HCT116 (cell line): ENCODE measurements at regions not wholly inside any gene's neighbourhood (a gene's known extent, or its start where the extent isn't known, plus 50 kb on each side); places are given as distances from the start of the nearest gene placed in this dataset.

Experiments used
- ATAC-seq: fragments of 200-7000 bp; cut with Tn5 transposase; 2 replicates; pipeline ENCODE4 v1.9.1; 2020; ENCODE audit warnings: mild to moderate bottlenecking, moderate library complexity
- BruUV-seq: library from RNA; stranded (reverse); fragments of 400-500 nt; replicated peaks from 2 replicates; lab custom pipeline; 2021; lab: Mats Ljungman, UMichigan
- CTCF ChIA-PET: fragments of 300-600 bp; sonication (Branson Sonifier 250); formaldehyde crosslinking; loops from one replicate; lab custom pipeline; 2021; ENCODE audit warnings: antibody characterized with exemption; lab: Charles Lee
- POLR2A ChIA-PET: fragments of 300-600, 350-600 bp; sonication (Branson Sonifier 250); formaldehyde crosslinking; loops from one replicate; lab custom pipeline; 2021; ENCODE audit warnings: antibody characterized with exemption; lab: Charles Lee
- RAD21 ChIA-PET, 2 experiments: fragments of 300-600 bp; sonication (Branson Sonifier 250); formaldehyde crosslinking; loops; one replicate each; lab custom pipeline; 2023; ENCODE audit warnings: low total read pairs in 2 of 2; ENCODE audit not compliant: uncharacterized antibody in 2 of 2, unreplicated experiment in 2 of 2, low non-redundant PET in 1 of 2; lab: Charles Lee
- DNase-seq: peaks from one replicate; pipeline ENCODE4 v3.0.0-alpha.2; 2010; ENCODE audit warnings: low read depth, low spot score
- H2AFZ ChIP-seq: fragments of 200-600 bp; shearing (Covaris generic), sonication (generic); 2 replicates; pipeline ENCODE4 v1.6.1; 2017; ENCODE audit warnings: low read depth, mixed run types, mixed read lengths, antibody characterized with exemption, low read length; ENCODE audit not compliant: poor library complexity, severe bottlenecking
- H3K27ac ChIP-seq: 2 replicates; pipeline ENCODE4 v1.5.1; 2012; ENCODE audit warnings: low read depth, low read length
- H3K27me3 ChIP-seq: fragments of 200-600 bp; sonication (generic); 2 replicates; pipeline ENCODE4 v1.6.1; 2016; ENCODE audit warnings: mixed run types, low read length, mixed read lengths; ENCODE audit not compliant: insufficient read depth
- H3K36me3 ChIP-seq, 2 experiments: fragments of 200-500 bp in 1 of 2; fragments of 200-600 bp in 1 of 2; sonication (Bioruptor generic) in 1 of 2; sonication (generic) in 1 of 2; 2 replicates each; pipeline versions ENCODE4 v1.5.1 to v1.6.1; 2014 to 2016; ENCODE audit warnings: low read length in 2 of 2, inconsistent platforms in 1 of 2, mixed read lengths in 1 of 2, mixed run types in 1 of 2; ENCODE audit not compliant: insufficient read depth in 2 of 2, control insufficient read depth in 1 of 2
- H3K4me1 ChIP-seq, 2 experiments: fragments of 200-600 bp in 1 of 2; sonication (generic) in 1 of 2; 2 replicates each; pipeline versions ENCODE4 v1.5.1 to v1.6.1; 2012 to 2017; ENCODE audit warnings: low read length in 2 of 2, inconsistent platforms in 1 of 2, mild to moderate bottlenecking in 1 of 2, mixed read lengths in 1 of 2, mixed run types in 1 of 2, moderate library complexity in 1 of 2; ENCODE audit not compliant: insufficient read depth in 2 of 2, control insufficient read depth in 1 of 2
- H3K4me2 ChIP-seq: fragments of 200-600 bp; sonication (generic); 2 replicates; pipeline ENCODE4 v1.6.1; 2017; ENCODE audit warnings: mixed run types, low read length, mixed read lengths
- H3K4me3 ChIP-seq, 2 experiments: fragments of 200-600 bp in 1 of 2; sonication (generic) in 1 of 2; replicated peaks in 1 of 2; 2 replicates each; pipeline ENCODE4 v1.5.1; 2011 to 2016; ENCODE audit warnings: low read length in 2 of 2, control low read depth in 1 of 2, low read depth in 1 of 2, mild to moderate bottlenecking in 1 of 2, mixed read lengths in 1 of 2, mixed run types in 1 of 2
- H3K79me2 ChIP-seq: fragments of 200-600 bp; sonication (generic); 2 replicates; pipeline ENCODE4 v1.6.1; 2017; ENCODE audit warnings: mild to moderate bottlenecking, mixed run types, low read length, moderate library complexity, mixed read lengths; ENCODE audit not compliant: insufficient read depth
- H3K9ac ChIP-seq: fragments of 200-600 bp; sonication (generic); 2 replicates; pipeline ENCODE4 v1.6.1; 2016; ENCODE audit warnings: low read length, mixed read lengths
- H3K9me2 ChIP-seq: fragments of 200-600 bp; sonication (generic), shearing (Covaris generic); 2 replicates; pipeline ENCODE4 v1.6.1; 2017; ENCODE audit warnings: mixed run types, mild to moderate bottlenecking, moderate library complexity; ENCODE audit not compliant: insufficient read depth
- H3K9me3 ChIP-seq, 2 experiments: fragments of 200-500 bp in 1 of 2; fragments of 200-600 bp in 1 of 2; sonication (Bioruptor generic) in 1 of 2; sonication (generic) in 1 of 2; 2 replicates each; pipeline ENCODE4 v1.6.1; 2014 to 2017; ENCODE audit warnings: low read length in 2 of 2, mixed read lengths in 2 of 2, inconsistent platforms in 1 of 2, low read depth in 1 of 2, mild to moderate bottlenecking in 1 of 2, mixed run types in 1 of 2, moderate library complexity in 1 of 2; ENCODE audit not compliant: control insufficient read depth in 1 of 2, insufficient read depth in 1 of 2
- H4K20me1 ChIP-seq: fragments of 200-600 bp; sonication (generic), shearing (Covaris generic); 2 replicates; pipeline ENCODE4 v1.6.1; 2017; ENCODE audit warnings: mixed run types, mild to moderate bottlenecking, moderate library complexity; ENCODE audit not compliant: insufficient read depth
- CTCF ChIP-seq, 3 experiments: fragments of 200-600 bp in 1 of 3; sonication (generic) in 1 of 3; IDR thresholded peaks in 2 of 3; conservative IDR thresholded peaks in 1 of 3; 2 replicates each; pipeline ENCODE4 v1.5.1; 2012 to 2017; ENCODE audit warnings: low read depth in 2 of 3, low read length in 2 of 3, antibody characterized with exemption in 1 of 3, borderline replicate concordance in 1 of 3, control low read depth in 1 of 3, mild to moderate bottlenecking in 1 of 3, mixed read lengths in 1 of 3, mixed run types in 1 of 3, moderate library complexity in 1 of 3; ENCODE audit not compliant: insufficient read depth in 1 of 3
- MAX ChIP-seq: IDR thresholded peaks from 2 replicates; pipeline ENCODE4 v1.6.1; 2012
- POLR2AphosphoS5 ChIP-seq: IDR thresholded peaks from 2 replicates; pipeline ENCODE4 v1.6.1; 2011; ENCODE audit warnings: mild to moderate bottlenecking, low read depth, low read length, moderate library complexity
- intact Hi-C: fragments of 100-400 bp; cut with micrococcal nuclease; formaldehyde crosslinking; loops from 2 replicates; pipeline ENCODE4 v1.10.0; 2022

- TF ChIP-seq MAX: no peak
- Histone ChIP-seq H3K27me3 (no peaks in the 10 kb centered on the region), H4K20me1 (no peaks in the 10 kb centered on the region), H3K9ac (no peak overlapping the region), H3K4me1 (peaks cover 0 to 4% of the 10 kb centered on the region in 2 experiments; a peak in 1 of 4 replicates), H2AFZ (peak overlapping the region; percentile 45), H3K79me2 (no peaks in the 10 kb centered on the region), H3K9me3 (no peaks in the 10 kb centered on the region), H3K9me2 (no peaks in the 10 kb centered on the region), H3K4me3 (no peak overlapping the region), H3K36me3 (no peaks in the 10 kb centered on the region), H3K4me2 (no peak overlapping the region), H3K27ac (no peak overlapping the region)
- DNase-seq (no peak), ATAC-seq (no peak)
- POLR2A ChIA-PET: no interaction called here
- CTCF ChIA-PET: no interaction called here
- no TSS peak for BruUV-seq
- intact Hi-C loops: no loop called here
- RAD21 ChIA-PET: no interaction called here
Measured at GRCh38 chr10:34018129-34018528, 683.7 kb upstream of the NRP1 start.

DNA sequence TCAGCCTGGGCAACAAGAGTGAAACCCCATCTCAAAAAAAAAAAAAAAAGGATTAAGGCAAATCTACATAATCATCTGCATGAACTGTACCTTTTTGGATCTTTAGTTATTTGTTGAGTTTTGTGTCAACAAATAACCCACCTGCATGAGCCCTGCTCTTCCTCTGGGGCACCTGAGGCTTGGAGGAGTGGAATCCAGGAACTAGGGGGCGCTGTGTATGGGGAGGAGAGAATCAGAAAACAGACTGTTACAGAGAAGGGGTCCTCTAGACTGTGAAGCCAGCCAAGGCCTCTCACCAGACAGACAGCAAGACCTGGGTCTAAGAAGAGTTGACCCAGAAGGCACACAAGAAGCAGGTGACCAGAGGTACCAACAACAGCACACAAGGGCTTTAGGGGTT is 682.8 kb upstream of the NRP1 start:
- RAD21 ChIA-PET: no interaction called here
- no peak overlapping the region for H3K27ac ChIP-seq
- no peak overlapping the region for H3K9ac ChIP-seq
- H3K27me3 ChIP-seq: no peaks in the 10 kb centered on the region
- peaks cover 0 to 4% of the 10 kb centered on the region in 2 experiments; a peak in 1 of 4 replicates for H3K4me1 ChIP-seq
- H4K20me1 ChIP-seq: no peaks in the 10 kb centered on the region
- TF ChIP-seq CTCF (IDR thresholded peaks at IDR 0.05 in 2 of 3, conservative IDR thresholded peaks at IDR 0.05 in 1 of 3; ENCODE audit: borderline replicate concordance in 1 of 3, insufficient read depth in 1 of 3, low read depth in 2 of 3, low read length in 2 of 3) (peak in 2 of 3 experiments; percentile 65 to 69; a peak in 4 of 6 replicates), POLR2AphosphoS5 (no peak)
- TF ChIP-seq, all 23 proteins: peak for 1
- no peaks in the 10 kb centered on the region for H3K9me3 ChIP-seq
- DNase-seq: peak; percentile 12
- no peak overlapping the region for H2AFZ ChIP-seq
- no peaks in the 10 kb centered on the region for H3K9me2 ChIP-seq
- peak; percentile 84 for ATAC-seq
- no peak overlapping the region for H3K4me3 ChIP-seq
- no peaks in the 10 kb centered on the region for H3K36me3 ChIP-seq
- BruUV-seq: no TSS peak
- H3K4me2 ChIP-seq: no peak overlapping the region
- no peaks in the 10 kb centered on the region for H3K79me2 ChIP-seq
- ChIA-PET CTCF (interaction anchor here (0.6 kb wide), 1 partner anchor 9 kb away, joined by 3 read pairs; no protein-coding TSS in a partner anchor), POLR2A (no interaction called here)
- intact Hi-C loops: no loop called here
